ENCODE measurements at regions not wholly inside any gene's neighbourhood (a gene's known extent, or its start where the extent isn't known, plus 50 kb on each side); places are given as distances from the start of the nearest gene placed in this dataset. TPM values are rescaled to one million over a fixed set of nuclear protein-coding genes. Genes with fewer than 3 reads are reported as not detected.

DNA sequence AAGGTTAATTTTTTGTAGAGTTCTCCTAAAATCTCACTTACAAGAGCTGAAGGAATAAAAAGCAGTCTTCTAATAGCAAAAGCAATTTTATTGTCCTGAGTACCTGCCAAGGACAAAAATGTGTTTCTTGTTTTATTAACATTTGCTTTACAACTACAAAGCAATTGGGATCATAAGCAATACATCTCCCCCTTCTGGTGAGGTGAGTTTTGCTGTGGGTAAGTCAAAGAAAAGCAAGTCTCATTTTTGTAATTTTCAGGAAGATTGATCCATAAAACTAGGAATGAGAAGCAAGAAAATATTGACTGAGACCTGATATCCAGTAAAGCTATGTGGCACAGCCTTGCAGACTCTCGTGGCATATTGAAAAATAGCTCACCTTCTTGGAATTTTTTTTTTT lies 2162.7 kb downstream of the NCAM2 start:
- Histone ChIP-seq H3K27me3 (ENCODE audit: control insufficient read depth, insufficient read depth, low read length) (no peaks in the 10 kb centered on the region), H3K9me3 (ENCODE audit: control insufficient read depth, insufficient read depth, low read depth, low read length) (no peaks in the 10 kb centered on the region), H3K36me3 (ENCODE audit: control insufficient read depth, insufficient read depth, low read length) (no peaks in the 10 kb centered on the region), H3K4me1 (ENCODE audit: control insufficient read depth, insufficient read depth, low read length) (no peaks in the 10 kb centered on the region), H3K27ac (ENCODE audit: low read length) (no peak overlapping the region), H3K4me3 (ENCODE audit: low read depth in 2 of 2, low read length in 2 of 2) (no peak overlapping the region)
- in situ Hi-C loops (cut with HindIII; ENCODE audit: low pct_unique_long_range_greater_than_20kb, low sequenced_read_pairs) (no loop called here), intact Hi-C loops (cut with micrococcal nuclease; ENCODE audit: unreplicated experiment) (no loop called here)
- TF ChIP-seq TCF7L2 (IDR thresholded peaks at IDR 0.05; ENCODE audit: low read depth, low read length) (no peak), POLR2AphosphoS5 (IDR thresholded peaks at IDR 0.05; ENCODE audit: low read depth, low read length) (no peak), SIN3A (IDR thresholded peaks at IDR 0.05; ENCODE audit: borderline replicate concordance, insufficient read depth, low read depth, low read length) (no peak)
- TF ChIP-seq, protein P1, sequence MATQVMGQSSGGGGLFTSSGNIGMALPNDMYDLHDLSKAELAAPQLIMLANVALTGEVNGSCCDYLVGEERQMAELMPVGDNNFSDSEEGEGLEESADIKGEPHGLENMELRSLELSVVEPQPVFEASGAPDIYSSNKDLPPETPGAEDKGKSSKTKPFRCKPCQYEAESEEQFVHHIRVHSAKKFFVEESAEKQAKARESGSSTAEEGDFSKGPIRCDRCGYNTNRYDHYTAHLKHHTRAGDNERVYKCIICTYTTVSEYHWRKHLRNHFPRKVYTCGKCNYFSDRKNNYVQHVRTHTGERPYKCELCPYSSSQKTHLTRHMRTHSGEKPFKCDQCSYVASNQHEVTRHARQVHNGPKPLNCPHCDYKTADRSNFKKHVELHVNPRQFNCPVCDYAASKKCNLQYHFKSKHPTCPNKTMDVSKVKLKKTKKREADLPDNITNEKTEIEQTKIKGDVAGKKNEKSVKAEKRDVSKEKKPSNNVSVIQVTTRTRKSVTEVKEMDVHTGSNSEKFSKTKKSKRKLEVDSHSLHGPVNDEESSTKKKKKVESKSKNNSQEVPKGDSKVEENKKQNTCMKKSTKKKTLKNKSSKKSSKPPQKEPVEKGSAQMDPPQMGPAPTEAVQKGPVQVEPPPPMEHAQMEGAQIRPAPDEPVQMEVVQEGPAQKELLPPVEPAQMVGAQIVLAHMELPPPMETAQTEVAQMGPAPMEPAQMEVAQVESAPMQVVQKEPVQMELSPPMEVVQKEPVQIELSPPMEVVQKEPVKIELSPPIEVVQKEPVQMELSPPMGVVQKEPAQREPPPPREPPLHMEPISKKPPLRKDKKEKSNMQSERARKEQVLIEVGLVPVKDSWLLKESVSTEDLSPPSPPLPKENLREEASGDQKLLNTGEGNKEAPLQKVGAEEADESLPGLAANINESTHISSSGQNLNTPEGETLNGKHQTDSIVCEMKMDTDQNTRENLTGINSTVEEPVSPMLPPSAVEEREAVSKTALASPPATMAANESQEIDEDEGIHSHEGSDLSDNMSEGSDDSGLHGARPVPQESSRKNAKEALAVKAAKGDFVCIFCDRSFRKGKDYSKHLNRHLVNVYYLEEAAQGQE (IDR thresholded peaks at IDR 0.05; ENCODE audit: insufficient read depth in 1 of 2, low read depth in 2 of 2, low read length in 1 of 2), result no peak
- TF ChIP-seq, protein P2, sequence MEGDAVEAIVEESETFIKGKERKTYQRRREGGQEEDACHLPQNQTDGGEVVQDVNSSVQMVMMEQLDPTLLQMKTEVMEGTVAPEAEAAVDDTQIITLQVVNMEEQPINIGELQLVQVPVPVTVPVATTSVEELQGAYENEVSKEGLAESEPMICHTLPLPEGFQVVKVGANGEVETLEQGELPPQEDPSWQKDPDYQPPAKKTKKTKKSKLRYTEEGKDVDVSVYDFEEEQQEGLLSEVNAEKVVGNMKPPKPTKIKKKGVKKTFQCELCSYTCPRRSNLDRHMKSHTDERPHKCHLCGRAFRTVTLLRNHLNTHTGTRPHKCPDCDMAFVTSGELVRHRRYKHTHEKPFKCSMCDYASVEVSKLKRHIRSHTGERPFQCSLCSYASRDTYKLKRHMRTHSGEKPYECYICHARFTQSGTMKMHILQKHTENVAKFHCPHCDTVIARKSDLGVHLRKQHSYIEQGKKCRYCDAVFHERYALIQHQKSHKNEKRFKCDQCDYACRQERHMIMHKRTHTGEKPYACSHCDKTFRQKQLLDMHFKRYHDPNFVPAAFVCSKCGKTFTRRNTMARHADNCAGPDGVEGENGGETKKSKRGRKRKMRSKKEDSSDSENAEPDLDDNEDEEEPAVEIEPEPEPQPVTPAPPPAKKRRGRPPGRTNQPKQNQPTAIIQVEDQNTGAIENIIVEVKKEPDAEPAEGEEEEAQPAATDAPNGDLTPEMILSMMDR (IDR thresholded peaks at IDR 0.05), result no peak
- ATAC-seq, result no peak
- CTCF ChIA-PET, result no interaction called here
- BruUV-seq (replicated peaks), result no TSS peak
- DNase-seq (ENCODE audit: low read depth, low spot score), result no peak
- POLR2A ChIA-PET, result no interaction called here

GRCh38 chr21:23162198-23162946 lies 2164.2 kb downstream of the NCAM2 start:
- no TSS peak for BruUV-seq (replicated peaks)
- TF ChIP-seq POLR2AphosphoS5 (IDR thresholded peaks at IDR 0.05; ENCODE audit: low read depth, low read length) (no peak), TCF7L2 (IDR thresholded peaks at IDR 0.05; ENCODE audit: low read depth, low read length) (no peak), SIN3A (IDR thresholded peaks at IDR 0.05; ENCODE audit: borderline replicate concordance, insufficient read depth, low read depth, low read length) (no peak)
- TF ChIP-seq, protein P1 (IDR thresholded peaks at IDR 0.05; ENCODE audit: insufficient read depth in 1 of 2, low read depth in 2 of 2, low read length in 1 of 2), result no peak
- no peak overlapping the region for H3K4me3 ChIP-seq (ENCODE audit: low read depth in 2 of 2, low read length in 2 of 2)
- intact Hi-C loops (cut with micrococcal nuclease; ENCODE audit: unreplicated experiment) (no loop called here), in situ Hi-C loops (cut with HindIII; ENCODE audit: low pct_unique_long_range_greater_than_20kb, low sequenced_read_pairs) (no loop called here)
- ATAC-seq (no peak), DNase-seq (ENCODE audit: low read depth, low spot score) (peak; percentile 55)
- no peaks in the 10 kb centered on the region for H3K4me1 ChIP-seq (ENCODE audit: control insufficient read depth, insufficient read depth, low read length)
- no peaks in the 10 kb centered on the region for H3K36me3 ChIP-seq (ENCODE audit: control insufficient read depth, insufficient read depth, low read length)
- H3K27ac ChIP-seq (ENCODE audit: low read length), result no peak overlapping the region
- no peaks in the 10 kb centered on the region for H3K27me3 ChIP-seq (ENCODE audit: control insufficient read depth, insufficient read depth, low read length)
- CTCF ChIA-PET, result no interaction called here
- H3K9me3 ChIP-seq (ENCODE audit: control insufficient read depth, insufficient read depth, low read depth, low read length), result no peaks in the 10 kb centered on the region
- POLR2A ChIA-PET, result no interaction called here

Small RNAs in the stretch of these regions (microRNA-seq; reads per million reads assigned to microRNA genes)
- gene MIR6130 (ENCODE audit: unreplicated experiment), result not detected

Data from Panc1 (cell line).